RWPE1 (cell line): ENCODE measurements at regions not wholly inside any gene's neighbourhood (a gene's known extent, or its start where the extent isn't known, plus 50 kb on each side); places are given as distances from the start of the nearest gene placed in this dataset.
A peak's percentile ranks its signal among the peaks of the same experiment; 100 is the strongest.
"Not testable (repeated sequence)": the region's sequence is repeated elsewhere in the genome, so short reads cannot be mapped to it uniquely, and the experiment has no call there.

Source experiments
- CTCF ChIA-PET: fragments of 350-600 bp; sonication (Branson Sonifier 250); formaldehyde crosslinking; extraction: SDS; loops from one replicate; lab custom pipeline; 2021; lab: Yijun Ruan, JAX
- POLR2A ChIA-PET: fragments of 400-600 bp; formaldehyde crosslinking; extraction: SDS; loops from one replicate; lab custom pipeline; 2020; ENCODE audit warnings: antibody characterized with exemption; ENCODE audit not compliant: low non-redundant PET; lab: Yijun Ruan, JAX
- DNase-seq: peaks from one replicate; pipeline ENCODE4 v3.0.0; 2012; ENCODE audit warnings: low spot score
- H3K27ac ChIP-seq: fragments of 450-650 bp; 2 replicates; pipeline ENCODE4 v1.5.1; 2017
- TF ChIP-seq, protein P1 (sequence below): fragments of 450-650 bp; conservative IDR thresholded peaks from 2 replicates; pipeline ENCODE4 v1.5.1; 2017; ENCODE audit warnings: low read depth, mild to moderate bottlenecking

DNA sequence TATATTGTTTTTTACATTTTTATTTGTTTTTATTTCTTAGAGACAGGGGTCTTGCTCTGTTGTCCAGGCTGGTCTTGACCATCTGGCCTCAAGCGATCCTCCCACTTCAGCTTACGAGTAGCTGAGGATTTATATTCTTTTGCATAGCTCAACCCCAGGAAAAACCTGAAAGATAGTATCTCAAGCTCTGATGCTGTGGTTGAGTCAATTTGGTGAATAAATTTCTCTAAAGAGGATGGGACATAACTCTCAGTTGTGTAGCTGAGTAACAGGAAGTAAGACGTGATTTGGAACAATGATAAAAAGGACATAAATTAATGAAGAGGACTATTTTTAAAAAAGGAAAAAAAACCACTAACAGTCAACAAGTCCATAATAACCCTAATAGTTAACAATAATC lies 79.8 kb upstream of the TNFSF11 start:
- no peak overlapping the region for H3K27ac ChIP-seq
- no peak for DNase-seq
- POLR2A ChIA-PET: no interaction called here
- CTCF ChIA-PET: interaction anchor here (0.5 kb wide), 1 partner anchor 836 kb away, joined by 3 read pairs; no protein-coding TSS in a partner anchor
- TF ChIP-seq, protein P1, sequence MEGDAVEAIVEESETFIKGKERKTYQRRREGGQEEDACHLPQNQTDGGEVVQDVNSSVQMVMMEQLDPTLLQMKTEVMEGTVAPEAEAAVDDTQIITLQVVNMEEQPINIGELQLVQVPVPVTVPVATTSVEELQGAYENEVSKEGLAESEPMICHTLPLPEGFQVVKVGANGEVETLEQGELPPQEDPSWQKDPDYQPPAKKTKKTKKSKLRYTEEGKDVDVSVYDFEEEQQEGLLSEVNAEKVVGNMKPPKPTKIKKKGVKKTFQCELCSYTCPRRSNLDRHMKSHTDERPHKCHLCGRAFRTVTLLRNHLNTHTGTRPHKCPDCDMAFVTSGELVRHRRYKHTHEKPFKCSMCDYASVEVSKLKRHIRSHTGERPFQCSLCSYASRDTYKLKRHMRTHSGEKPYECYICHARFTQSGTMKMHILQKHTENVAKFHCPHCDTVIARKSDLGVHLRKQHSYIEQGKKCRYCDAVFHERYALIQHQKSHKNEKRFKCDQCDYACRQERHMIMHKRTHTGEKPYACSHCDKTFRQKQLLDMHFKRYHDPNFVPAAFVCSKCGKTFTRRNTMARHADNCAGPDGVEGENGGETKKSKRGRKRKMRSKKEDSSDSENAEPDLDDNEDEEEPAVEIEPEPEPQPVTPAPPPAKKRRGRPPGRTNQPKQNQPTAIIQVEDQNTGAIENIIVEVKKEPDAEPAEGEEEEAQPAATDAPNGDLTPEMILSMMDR: no peak

DNA sequence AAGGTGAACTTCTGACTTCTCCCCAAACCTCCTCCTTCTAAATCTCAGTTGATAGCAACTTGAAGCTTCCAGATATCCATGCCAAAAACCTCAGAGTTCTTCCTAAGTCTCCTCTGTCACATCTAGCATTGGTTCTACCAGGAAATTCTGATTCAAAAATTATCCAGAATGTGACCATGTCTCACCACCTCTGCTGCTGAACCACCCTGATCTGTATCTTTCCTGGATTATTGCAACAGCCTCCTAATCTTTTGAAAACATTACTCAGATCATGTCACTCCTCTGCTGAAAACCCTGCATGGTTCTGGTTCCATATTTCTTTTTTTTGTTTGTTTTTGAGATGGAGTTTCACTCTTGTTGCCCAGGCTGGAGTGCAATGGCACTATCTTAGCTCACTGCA lies 78.7 kb upstream of the TNFSF11 start:
- no peak overlapping the region for H3K27ac ChIP-seq
- TF ChIP-seq, protein P1: no peak
- DNase-seq: no peak
- ChIA-PET POLR2A (no interaction called here), CTCF (no interaction called here)

- H3K27ac ChIP-seq: no peak overlapping the region
- TF ChIP-seq, protein P1: no peak
- ChIA-PET CTCF (no interaction called here), POLR2A (no interaction called here)
- DNase-seq: no peak
Measured at GRCh38 chr13:42495751-42496150, 78.2 kb upstream of the TNFSF11 start.

- CTCF ChIA-PET, DNase-seq, POLR2A ChIA-PET, H3K27ac ChIP-seq: not testable (repeated sequence)
Measured at GRCh38 chr13:42496926-42497554, 76.9 kb upstream of the TNFSF11 start.

GRCh38 chr13:42497798-42498197 lies 76.2 kb upstream of the TNFSF11 start:
- DNase-seq: peak; percentile 77
- H3K27ac ChIP-seq: no peak overlapping the region
- POLR2A ChIA-PET: no interaction called here
- TF ChIP-seq, protein P1: no peak
- CTCF ChIA-PET: no interaction called here

- no peak for DNase-seq
- TF ChIP-seq, protein P1: no peak
- CTCF ChIA-PET: no interaction called here
Measured at GRCh38 chr13:42498521-42498920, 75.4 kb upstream of the TNFSF11 start.

More at GRCh38 chr13:42498521-42498920, 75.4 kb upstream of the TNFSF11 start:
- no peak overlapping the region for H3K27ac ChIP-seq
- POLR2A ChIA-PET: no interaction called here
